Caco-2 (cell line): ENCODE measurements at regions not wholly inside any gene's neighbourhood (a gene's known extent, or its start where the extent isn't known, plus 50 kb on each side); places are given as distances from the start of the nearest gene placed in this dataset.

Experiments
- BruUV-seq: library from RNA; stranded (reverse); fragments of 400-500 nt; replicated peaks from 2 replicates; lab custom pipeline; 2021; lab: Mats Ljungman, UMichigan
- CTCF ChIA-PET: fragments of 300-600 bp; sonication (Branson Sonifier 250); formaldehyde crosslinking; loops from one replicate; lab custom pipeline; 2022; ENCODE audit warnings: antibody characterized with exemption; lab: Charles Lee
- POLR2A ChIA-PET: fragments of 300-600 bp; sonication (Branson Sonifier 250); formaldehyde crosslinking; loops from one replicate; lab custom pipeline; 2022; ENCODE audit warnings: antibody characterized with exemption; lab: Charles Lee
- DNase-seq, 2 experiments: peaks; one replicate each; pipeline versions ENCODE4 v3.0.0 to v3.0.0-alpha.2; 2020 to 2022
- H3K27me3 ChIP-seq: replicated peaks from 2 replicates; pipeline ENCODE4 v1.6.0; 2011; ENCODE audit warnings: low read length; ENCODE audit not compliant: control insufficient read depth, insufficient read depth
- H3K36me3 ChIP-seq: 2 replicates; pipeline ENCODE4 v1.5.1; 2011; ENCODE audit warnings: low read length; ENCODE audit not compliant: control insufficient read depth, insufficient read depth
- H3K4me1 ChIP-seq: fragments of 250-450 bp; sonication (Bioruptor Pico); 2 replicates; pipeline ENCODE4 v1.5.1; 2020; ENCODE audit warnings: mild to moderate bottlenecking
- H3K4me3 ChIP-seq: 2 replicates; pipeline ENCODE4 v1.5.1; 2011; ENCODE audit warnings: low read depth, mild to moderate bottlenecking, control low read depth, low read length
- H3K9me3 ChIP-seq: fragments of 250-450 bp; sonication (Bioruptor Pico); 2 replicates; pipeline ENCODE4 v1.5.1; 2020; ENCODE audit warnings: mild to moderate bottlenecking, moderate library complexity
- H3K27ac Mint-ChIP-seq: one replicate; pipeline ENCODE4 v1.8.0; 2022; ENCODE audit warnings: mixed read lengths; ENCODE audit not compliant: unreplicated experiment
- H3K27me3 Mint-ChIP-seq: one replicate; pipeline ENCODE4 v1.8.0; 2022; ENCODE audit warnings: mixed read lengths; ENCODE audit not compliant: insufficient read depth, unreplicated experiment
- H3K36me3 Mint-ChIP-seq: one replicate; pipeline ENCODE4 v1.8.0; 2022; ENCODE audit warnings: mild to moderate bottlenecking, mixed read lengths; ENCODE audit not compliant: insufficient read depth, unreplicated experiment
- H3K4me1 Mint-ChIP-seq: one replicate; pipeline ENCODE4 v1.8.0; 2022; ENCODE audit warnings: low read depth, mixed read lengths; ENCODE audit not compliant: unreplicated experiment
- H3K4me3 Mint-ChIP-seq: one replicate; pipeline ENCODE4 v1.8.0; 2022; ENCODE audit warnings: mild to moderate bottlenecking, moderate library complexity, mixed read lengths; ENCODE audit not compliant: unreplicated experiment
- H3K9me3 Mint-ChIP-seq: one replicate; pipeline ENCODE4 v1.8.0; 2022; ENCODE audit warnings: mixed read lengths; ENCODE audit not compliant: unreplicated experiment
- intact Hi-C: fragments of 100-400 bp; cut with micrococcal nuclease; formaldehyde crosslinking; loops from one replicate; pipeline ENCODE4 v1.10.0; 2022; ENCODE audit not compliant: unreplicated experiment
- TF ChIP-seq, protein P1 (sequence below), 2 experiments: fragments of 200-600 bp in 1 of 2; IDR thresholded peaks; 1 replicate in 1 of 2; 2 replicates in 1 of 2; pipeline versions ENCODE4 v1.5.1 to v1.8.0; 2011 to 2022; ENCODE audit warnings: antibody characterized with exemption in 1 of 2, control low read depth in 1 of 2, inconsistent platforms in 1 of 2, low read depth in 1 of 2, low read length in 1 of 2, mild to moderate bottlenecking in 1 of 2, moderate library complexity in 1 of 2; ENCODE audit not compliant: insufficient read depth in 1 of 2, severe bottlenecking in 1 of 2, unreplicated experiment in 1 of 2

- Histone ChIP-seq H3K36me3 (no peaks in the 10 kb centered on the region), H3K9me3 (no peaks in the 10 kb centered on the region), H3K4me3 (no peak overlapping the region), H3K27me3 (no peaks in the 10 kb centered on the region), H3K4me1 (peaks cover 22% of the 10 kb centered on the region)
- Mint-ChIP-seq H3K4me3 (no peak overlapping the region), H3K4me1 (peaks cover 6% of the 10 kb centered on the region), H3K27ac (no peak overlapping the region), H3K9me3 (peaks cover 27% of the 10 kb centered on the region), H3K36me3 (no peaks in the 10 kb centered on the region), H3K27me3 (no peaks in the 10 kb centered on the region)
- ChIA-PET POLR2A (no interaction called here), CTCF (no interaction called here)
- TF ChIP-seq, protein P1, sequence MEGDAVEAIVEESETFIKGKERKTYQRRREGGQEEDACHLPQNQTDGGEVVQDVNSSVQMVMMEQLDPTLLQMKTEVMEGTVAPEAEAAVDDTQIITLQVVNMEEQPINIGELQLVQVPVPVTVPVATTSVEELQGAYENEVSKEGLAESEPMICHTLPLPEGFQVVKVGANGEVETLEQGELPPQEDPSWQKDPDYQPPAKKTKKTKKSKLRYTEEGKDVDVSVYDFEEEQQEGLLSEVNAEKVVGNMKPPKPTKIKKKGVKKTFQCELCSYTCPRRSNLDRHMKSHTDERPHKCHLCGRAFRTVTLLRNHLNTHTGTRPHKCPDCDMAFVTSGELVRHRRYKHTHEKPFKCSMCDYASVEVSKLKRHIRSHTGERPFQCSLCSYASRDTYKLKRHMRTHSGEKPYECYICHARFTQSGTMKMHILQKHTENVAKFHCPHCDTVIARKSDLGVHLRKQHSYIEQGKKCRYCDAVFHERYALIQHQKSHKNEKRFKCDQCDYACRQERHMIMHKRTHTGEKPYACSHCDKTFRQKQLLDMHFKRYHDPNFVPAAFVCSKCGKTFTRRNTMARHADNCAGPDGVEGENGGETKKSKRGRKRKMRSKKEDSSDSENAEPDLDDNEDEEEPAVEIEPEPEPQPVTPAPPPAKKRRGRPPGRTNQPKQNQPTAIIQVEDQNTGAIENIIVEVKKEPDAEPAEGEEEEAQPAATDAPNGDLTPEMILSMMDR (IDR thresholded peaks at IDR 0.05; ENCODE audit: insufficient read depth in 1 of 2, low read depth in 1 of 2, low read length in 1 of 2, severe bottlenecking in 1 of 2, unreplicated experiment in 1 of 2): no peak
- no peak for DNase-seq
- intact Hi-C loops: no loop called here
- BruUV-seq: no TSS peak
Measured at GRCh38 chr20:12291386-12291785, 373.7 kb downstream of the BTBD3 start.

GRCh38 chr20:12293900-12294299, 376.2 kb downstream of the BTBD3 start:
- H3K4me1 Mint-ChIP-seq: no peaks in the 10 kb centered on the region

GRCh38 chr20:12294678-12295077, 377.0 kb downstream of the BTBD3 start:
- H3K36me3 Mint-ChIP-seq: no peaks in the 10 kb centered on the region
- no peaks in the 10 kb centered on the region for H3K36me3 ChIP-seq
- H3K4me3 ChIP-seq: no peak overlapping the region
- TF ChIP-seq, protein P1 (IDR thresholded peaks at IDR 0.05; ENCODE audit: insufficient read depth in 1 of 2, low read depth in 1 of 2, low read length in 1 of 2, severe bottlenecking in 1 of 2, unreplicated experiment in 1 of 2): no peak
- intact Hi-C loops: no loop called here
- POLR2A ChIA-PET: no interaction called here
- H3K9me3 Mint-ChIP-seq: peaks cover 30% of the 10 kb centered on the region
- CTCF ChIA-PET: no interaction called here
- H3K9me3 ChIP-seq: peaks cover 14% of the 10 kb centered on the region; the same call in 1 of the 2 replicates
- H3K27ac Mint-ChIP-seq: no peak overlapping the region
- H3K4me1 ChIP-seq: no peaks in the 10 kb centered on the region
- DNase-seq: no peak
- H3K4me1 Mint-ChIP-seq: no peaks in the 10 kb centered on the region
- no TSS peak for BruUV-seq
- no peak overlapping the region for H3K4me3 Mint-ChIP-seq
- H3K27me3 Mint-ChIP-seq: no peaks in the 10 kb centered on the region
- no peaks in the 10 kb centered on the region for H3K27me3 ChIP-seq

More at GRCh38 chr20:12293900-12294299, 376.2 kb downstream of the BTBD3 start:
- H3K27me3 ChIP-seq: no peaks in the 10 kb centered on the region
- no peaks in the 10 kb centered on the region for H3K36me3 Mint-ChIP-seq
- H3K9me3 Mint-ChIP-seq: peaks cover 35% of the 10 kb centered on the region
- H3K4me3 Mint-ChIP-seq: no peak overlapping the region
- no TSS peak for BruUV-seq
- H3K36me3 ChIP-seq: no peaks in the 10 kb centered on the region
- peaks cover 14% of the 10 kb centered on the region; the same call in 1 of the 2 replicates for H3K9me3 ChIP-seq
- H3K27ac Mint-ChIP-seq: no peak overlapping the region
- intact Hi-C loops: no loop called here
- no peaks in the 10 kb centered on the region for H3K27me3 Mint-ChIP-seq
- DNase-seq: no peak
- TF ChIP-seq, protein P1 (IDR thresholded peaks at IDR 0.05; ENCODE audit: insufficient read depth in 1 of 2, low read depth in 1 of 2, low read length in 1 of 2, severe bottlenecking in 1 of 2, unreplicated experiment in 1 of 2): no peak
- ChIA-PET POLR2A (no interaction called here), CTCF (no interaction called here)
- H3K4me3 ChIP-seq: no peak overlapping the region
- no peaks in the 10 kb centered on the region for H3K4me1 ChIP-seq
